ENCODE measurements at regions not wholly inside any gene's neighbourhood (a gene's known extent, or its start where the extent isn't known, plus 50 kb on each side); places are given as distances from the start of the nearest gene placed in this dataset.

- Mint-ChIP-seq H3K36me3 (peaks cover 28% of the 10 kb centered on the region), H3K4me1 (no peaks in the 10 kb centered on the region), H3K27ac (no peak overlapping the region), H3K4me3 (no peak overlapping the region), H3K9me3 (peaks cover 58% of the 10 kb centered on the region), H3K27me3 (ENCODE audit: low read depth) (peaks cover 3% of the 10 kb centered on the region)
- no peak for ATAC-seq
- TF ChIP-seq HMGA2 (CRISPR knock-in tag; IDR thresholded peaks at IDR 0.05) (no peak), ESRRA (CRISPR knock-in tag; IDR thresholded peaks at IDR 0.05; ENCODE audit: borderline replicate concordance) (no peak), NR1H2 (CRISPR knock-in tag; IDR thresholded peaks at IDR 0.05) (no peak), GTF2I (CRISPR knock-in tag; conservative IDR thresholded peaks at IDR 0.05) (no peak), NR2C2 (CRISPR knock-in tag; IDR thresholded peaks at IDR 0.05) (no peak)
- TF ChIP-seq, protein P1, sequence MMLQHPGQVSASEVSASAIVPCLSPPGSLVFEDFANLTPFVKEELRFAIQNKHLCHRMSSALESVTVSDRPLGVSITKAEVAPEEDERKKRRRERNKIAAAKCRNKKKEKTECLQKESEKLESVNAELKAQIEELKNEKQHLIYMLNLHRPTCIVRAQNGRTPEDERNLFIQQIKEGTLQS (CRISPR knock-in tag; conservative IDR thresholded peaks at IDR 0.05) = no peak
- TF ChIP-seq, protein P2, sequence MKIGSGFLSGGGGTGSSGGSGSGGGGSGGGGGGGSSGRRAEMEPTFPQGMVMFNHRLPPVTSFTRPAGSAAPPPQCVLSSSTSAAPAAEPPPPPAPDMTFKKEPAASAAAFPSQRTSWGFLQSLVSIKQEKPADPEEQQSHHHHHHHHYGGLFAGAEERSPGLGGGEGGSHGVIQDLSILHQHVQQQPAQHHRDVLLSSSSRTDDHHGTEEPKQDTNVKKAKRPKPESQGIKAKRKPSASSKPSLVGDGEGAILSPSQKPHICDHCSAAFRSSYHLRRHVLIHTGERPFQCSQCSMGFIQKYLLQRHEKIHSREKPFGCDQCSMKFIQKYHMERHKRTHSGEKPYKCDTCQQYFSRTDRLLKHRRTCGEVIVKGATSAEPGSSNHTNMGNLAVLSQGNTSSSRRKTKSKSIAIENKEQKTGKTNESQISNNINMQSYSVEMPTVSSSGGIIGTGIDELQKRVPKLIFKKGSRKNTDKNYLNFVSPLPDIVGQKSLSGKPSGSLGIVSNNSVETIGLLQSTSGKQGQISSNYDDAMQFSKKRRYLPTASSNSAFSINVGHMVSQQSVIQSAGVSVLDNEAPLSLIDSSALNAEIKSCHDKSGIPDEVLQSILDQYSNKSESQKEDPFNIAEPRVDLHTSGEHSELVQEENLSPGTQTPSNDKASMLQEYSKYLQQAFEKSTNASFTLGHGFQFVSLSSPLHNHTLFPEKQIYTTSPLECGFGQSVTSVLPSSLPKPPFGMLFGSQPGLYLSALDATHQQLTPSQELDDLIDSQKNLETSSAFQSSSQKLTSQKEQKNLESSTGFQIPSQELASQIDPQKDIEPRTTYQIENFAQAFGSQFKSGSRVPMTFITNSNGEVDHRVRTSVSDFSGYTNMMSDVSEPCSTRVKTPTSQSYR (CRISPR knock-in tag; IDR thresholded peaks at IDR 0.05) = no peak
- ChIA-PET POLR2A (no interaction called here), CTCF (no interaction called here)
- no peak for DNase-seq (ENCODE audit: low spot score)
Measured at GRCh38 chr2:125701070-125701469, 954.9 kb upstream of the GYPC start.

DNA sequence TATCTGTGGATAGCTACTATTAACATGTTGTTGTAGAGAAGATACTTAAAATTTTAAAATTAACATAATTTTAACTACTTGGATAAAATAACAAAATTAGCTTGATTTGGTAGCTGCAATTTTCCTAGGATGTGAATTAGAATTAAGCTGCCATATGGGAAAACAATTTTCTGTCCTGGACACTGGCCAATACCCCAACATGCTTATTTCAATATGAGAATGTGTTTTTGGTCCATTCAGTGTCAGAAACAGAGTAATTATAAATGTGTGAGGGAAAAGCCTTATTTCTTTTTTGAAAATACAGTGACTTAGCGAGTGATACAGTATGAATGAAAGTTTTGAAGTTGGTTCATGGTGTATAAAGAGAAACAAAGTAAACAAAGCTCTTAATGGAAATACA lies 948.3 kb upstream of the GYPC start:
- peaks cover 56% of the 10 kb centered on the region for H3K36me3 Mint-ChIP-seq
- no peaks in the 10 kb centered on the region; the same call in 1 of the 2 replicates for H3K27me3 Mint-ChIP-seq (ENCODE audit: low read depth)
- POLR2A ChIA-PET = no interaction called here
- ATAC-seq = no peak
- no peak overlapping the region for H3K27ac Mint-ChIP-seq
- CTCF ChIA-PET = no interaction called here
- no peaks in the 10 kb centered on the region for H3K4me1 Mint-ChIP-seq
- no peak overlapping the region for H3K4me3 Mint-ChIP-seq
- H3K9me3 Mint-ChIP-seq = peaks cover 79% of the 10 kb centered on the region
- DNase-seq (ENCODE audit: low spot score) = no peak
- no peak for TF ChIP-seq HMGXB4 (CRISPR knock-in tag; IDR thresholded peaks at IDR 0.05)
- TF ChIP-seq, protein P3, sequence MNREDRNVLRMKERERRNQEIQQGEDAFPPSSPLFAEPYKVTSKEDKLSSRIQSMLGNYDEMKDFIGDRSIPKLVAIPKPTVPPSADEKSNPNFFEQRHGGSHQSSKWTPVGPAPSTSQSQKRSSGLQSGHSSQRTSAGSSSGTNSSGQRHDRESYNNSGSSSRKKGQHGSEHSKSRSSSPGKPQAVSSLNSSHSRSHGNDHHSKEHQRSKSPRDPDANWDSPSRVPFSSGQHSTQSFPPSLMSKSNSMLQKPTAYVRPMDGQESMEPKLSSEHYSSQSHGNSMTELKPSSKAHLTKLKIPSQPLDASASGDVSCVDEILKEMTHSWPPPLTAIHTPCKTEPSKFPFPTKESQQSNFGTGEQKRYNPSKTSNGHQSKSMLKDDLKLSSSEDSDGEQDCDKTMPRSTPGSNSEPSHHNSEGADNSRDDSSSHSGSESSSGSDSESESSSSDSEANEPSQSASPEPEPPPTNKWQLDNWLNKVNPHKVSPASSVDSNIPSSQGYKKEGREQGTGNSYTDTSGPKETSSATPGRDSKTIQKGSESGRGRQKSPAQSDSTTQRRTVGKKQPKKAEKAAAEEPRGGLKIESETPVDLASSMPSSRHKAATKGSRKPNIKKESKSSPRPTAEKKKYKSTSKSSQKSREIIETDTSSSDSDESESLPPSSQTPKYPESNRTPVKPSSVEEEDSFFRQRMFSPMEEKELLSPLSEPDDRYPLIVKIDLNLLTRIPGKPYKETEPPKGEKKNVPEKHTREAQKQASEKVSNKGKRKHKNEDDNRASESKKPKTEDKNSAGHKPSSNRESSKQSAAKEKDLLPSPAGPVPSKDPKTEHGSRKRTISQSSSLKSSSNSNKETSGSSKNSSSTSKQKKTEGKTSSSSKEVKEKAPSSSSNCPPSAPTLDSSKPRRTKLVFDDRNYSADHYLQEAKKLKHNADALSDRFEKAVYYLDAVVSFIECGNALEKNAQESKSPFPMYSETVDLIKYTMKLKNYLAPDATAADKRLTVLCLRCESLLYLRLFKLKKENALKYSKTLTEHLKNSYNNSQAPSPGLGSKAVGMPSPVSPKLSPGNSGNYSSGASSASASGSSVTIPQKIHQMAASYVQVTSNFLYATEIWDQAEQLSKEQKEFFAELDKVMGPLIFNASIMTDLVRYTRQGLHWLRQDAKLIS (CRISPR knock-in tag; IDR thresholded peaks at IDR 0.05; ENCODE audit: borderline replicate concordance) = no peak
- TF ChIP-seq ZNF263 (CRISPR knock-in tag; IDR thresholded peaks at IDR 0.05; ENCODE audit: low read depth) = no peak
- no peak for TF ChIP-seq USF1 (CRISPR knock-in tag; IDR thresholded peaks at IDR 0.05)
- no peak for TF ChIP-seq ATF1 (CRISPR knock-in tag; IDR thresholded peaks at IDR 0.05)
- no peak for TF ChIP-seq ZNF219 (CRISPR knock-in tag; IDR thresholded peaks at IDR 0.05; ENCODE audit: borderline replicate concordance)
- TF ChIP-seq, protein P4, sequence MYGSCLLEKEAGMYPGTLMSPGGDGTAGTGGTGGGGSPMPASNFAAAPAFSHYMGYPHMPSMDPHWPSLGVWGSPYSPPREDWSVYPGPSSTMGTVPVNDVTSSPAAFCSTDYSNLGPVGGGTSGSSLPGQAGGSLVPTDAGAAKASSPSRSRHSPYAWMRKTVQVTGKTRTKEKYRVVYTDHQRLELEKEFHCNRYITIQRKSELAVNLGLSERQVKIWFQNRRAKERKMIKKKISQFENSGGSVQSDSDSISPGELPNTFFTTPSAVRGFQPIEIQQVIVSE (CRISPR knock-in tag; IDR thresholded peaks at IDR 0.05; ENCODE audit: borderline replicate concordance) = no peak
- no peak for TF ChIP-seq E2F4 (CRISPR knock-in tag; IDR thresholded peaks at IDR 0.05; ENCODE audit: borderline replicate concordance, low read depth)
- no peak for TF ChIP-seq NR2C2 (CRISPR knock-in tag; IDR thresholded peaks at IDR 0.05)
- no peak for TF ChIP-seq CREB1 (CRISPR knock-in tag; IDR thresholded peaks at IDR 0.05)
- TF ChIP-seq ZNF425 (CRISPR knock-in tag; conservative IDR thresholded peaks at IDR 0.05) = no peak
- TF ChIP-seq SMAD3 (CRISPR knock-in tag; IDR thresholded peaks at IDR 0.05; ENCODE audit: borderline replicate concordance) = no peak

Measured in WTC11 (cell line).